Stimulated activated CD4-positive, alpha-beta T cell treated with anti-CD3 and anti-CD28 coated beads, TNF-alpha, amount 100 ng/mL, for 4 hours (primary cell): ENCODE measurements at regions not wholly inside any gene's neighbourhood (a gene's known extent, or its start where the extent isn't known, plus 50 kb on each side); places are given as distances from the start of the nearest gene placed in this dataset.
A peak's percentile ranks its signal among the peaks of the same experiment; 100 is the strongest.

Experiments used
- DNase-seq, 3 experiments: peaks; one replicate each; pipeline ENCODE4 v3.0.0-alpha.2; 2020; ENCODE audit warnings: low read depth in 3 of 3

DNA sequence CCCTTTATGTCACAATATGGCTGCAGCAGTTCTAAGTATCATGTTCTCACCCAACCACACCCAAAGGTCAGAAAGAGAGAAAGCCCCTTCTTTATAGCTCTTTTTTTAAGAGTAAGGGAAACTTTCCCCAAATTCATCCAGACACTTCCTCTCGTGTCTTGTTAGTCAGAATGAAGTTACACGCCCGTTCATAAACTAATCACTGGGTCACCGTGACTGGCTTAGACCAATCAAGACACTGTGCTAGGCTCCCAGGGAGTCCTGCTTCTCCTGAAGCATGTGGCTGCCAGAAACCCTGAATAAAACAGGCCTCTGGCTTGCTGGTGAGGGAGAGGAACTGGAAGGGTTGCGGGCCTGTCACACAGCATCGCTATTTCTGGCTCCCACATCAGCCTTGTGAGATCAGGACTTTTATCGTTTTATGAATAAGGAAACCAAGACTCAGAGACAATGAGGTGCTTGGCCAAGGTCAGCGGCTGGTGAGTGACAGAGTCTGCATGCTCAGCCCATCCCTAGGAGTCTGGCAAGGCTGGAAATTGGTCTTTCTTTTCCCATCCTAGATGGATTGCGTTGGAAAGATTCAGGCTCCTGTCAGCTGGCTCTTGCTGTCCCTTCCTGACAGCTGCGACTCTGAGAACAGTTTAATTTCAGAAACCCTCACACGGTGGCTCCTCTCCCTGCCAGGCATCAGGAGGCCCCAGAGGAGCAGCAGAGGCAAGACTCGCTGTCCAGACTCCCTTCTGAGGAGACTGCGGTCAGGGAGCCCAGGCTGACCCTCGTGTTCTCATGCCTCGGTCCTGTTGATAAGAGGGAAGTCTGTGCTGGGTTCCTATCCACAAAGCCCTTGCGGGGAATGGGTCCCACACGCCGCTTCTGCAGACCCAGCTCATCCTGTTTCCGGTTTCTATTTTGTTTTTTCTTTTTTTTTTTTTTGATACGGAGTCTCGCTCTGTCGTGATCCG lies 104.5 kb upstream of the TAF1B start:
- no peak for DNase-seq

DNA sequence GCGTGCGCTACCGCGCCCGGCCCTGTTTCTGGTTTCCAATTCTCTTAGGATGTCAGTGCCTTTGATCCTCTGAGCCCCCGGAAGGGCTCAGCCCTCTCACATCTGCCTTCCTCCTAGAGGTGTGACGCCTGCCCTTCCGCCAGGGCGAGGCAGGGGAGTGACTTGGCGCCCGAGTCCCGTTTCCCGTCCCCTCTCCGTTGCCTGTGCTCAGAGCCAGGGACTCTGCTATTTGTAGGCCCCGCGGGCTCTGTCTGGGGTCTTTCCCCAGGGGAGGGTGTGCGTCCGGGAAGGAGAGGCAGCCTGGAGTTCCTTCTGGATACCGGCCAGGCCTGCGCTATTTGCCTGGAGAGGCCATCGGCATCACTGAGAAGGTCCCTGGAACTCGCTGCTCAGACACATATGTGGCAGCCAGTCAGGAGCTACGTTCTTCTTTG lies 103.7 kb upstream of the TAF1B start:
- peak; percentile 29 to 33 (median 29) for DNase-seq

DNA sequence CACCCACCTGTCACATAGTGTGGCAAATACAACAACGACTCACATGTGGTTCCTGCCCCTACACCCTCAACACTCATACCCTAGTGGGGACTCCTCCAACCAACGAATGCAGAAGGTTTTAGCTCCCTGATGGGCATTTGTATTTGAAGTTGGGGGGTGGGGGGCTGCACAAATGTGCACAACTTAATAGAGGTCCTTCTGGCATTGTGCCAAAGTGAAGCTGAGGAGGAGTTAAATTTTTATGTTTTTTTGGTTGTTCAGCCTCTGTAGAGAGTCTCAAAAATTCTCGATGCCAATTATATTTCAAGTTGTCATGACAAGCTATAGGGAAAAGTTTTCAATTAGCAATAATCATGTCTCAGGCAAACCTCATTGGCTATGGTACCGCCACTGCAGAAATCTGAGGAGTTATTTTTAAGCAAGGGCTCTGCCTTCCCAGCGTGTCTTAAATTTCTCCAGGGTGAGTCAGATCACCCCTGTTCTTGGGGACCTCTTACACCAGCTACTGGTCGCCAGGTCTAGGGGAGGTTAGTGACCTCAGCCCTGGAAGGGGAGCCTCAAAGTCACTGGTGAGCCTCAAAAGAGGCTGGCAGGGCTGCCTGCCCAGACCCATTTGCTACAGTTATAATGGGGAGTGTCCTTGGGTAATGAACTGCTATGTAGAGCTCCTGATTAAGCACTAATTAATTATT lies 102.7 kb upstream of the TAF1B start:
- no peak for DNase-seq

DNA sequence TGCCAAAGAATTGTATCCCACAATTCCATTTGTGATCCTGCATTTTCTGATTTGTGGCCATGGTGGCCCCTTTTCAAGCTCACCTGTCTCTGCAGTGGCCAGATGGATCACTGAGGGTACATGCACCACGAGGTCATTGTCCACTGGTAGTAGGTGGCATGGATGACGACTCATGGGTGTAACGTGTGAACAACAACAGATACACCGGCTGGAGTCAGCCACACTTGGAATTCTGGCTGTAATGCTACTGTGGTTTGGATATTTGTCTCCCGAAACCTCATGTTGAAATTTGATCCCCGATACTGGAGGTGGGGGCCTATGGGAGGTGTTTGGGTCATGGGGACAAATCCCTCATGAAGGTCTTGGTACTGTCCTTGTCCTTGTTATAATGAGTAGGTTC lies 102.2 kb upstream of the TAF1B start:
- DNase-seq, result no peak

DNA sequence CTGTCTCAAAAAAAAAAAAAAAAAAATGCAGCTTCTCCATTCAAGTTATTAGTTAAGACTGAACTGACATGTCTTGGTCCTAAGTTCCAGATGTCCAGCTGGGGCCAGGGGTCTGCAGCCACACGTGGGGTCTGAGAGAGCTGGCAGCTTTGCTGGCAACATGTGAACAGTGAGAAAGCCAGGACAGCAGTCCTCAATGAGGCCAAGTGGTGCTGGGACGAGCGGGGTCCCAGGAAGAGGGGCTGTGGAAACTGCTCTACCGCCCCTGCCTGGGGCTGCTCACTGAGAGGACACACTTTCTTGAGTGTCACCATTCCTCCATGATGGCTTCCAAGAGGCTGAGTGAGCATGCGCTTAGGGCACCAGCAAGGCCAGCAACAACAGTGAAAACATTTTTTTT lies 100.7 kb upstream of the TAF1B start:
- DNase-seq, result no peak

DNA sequence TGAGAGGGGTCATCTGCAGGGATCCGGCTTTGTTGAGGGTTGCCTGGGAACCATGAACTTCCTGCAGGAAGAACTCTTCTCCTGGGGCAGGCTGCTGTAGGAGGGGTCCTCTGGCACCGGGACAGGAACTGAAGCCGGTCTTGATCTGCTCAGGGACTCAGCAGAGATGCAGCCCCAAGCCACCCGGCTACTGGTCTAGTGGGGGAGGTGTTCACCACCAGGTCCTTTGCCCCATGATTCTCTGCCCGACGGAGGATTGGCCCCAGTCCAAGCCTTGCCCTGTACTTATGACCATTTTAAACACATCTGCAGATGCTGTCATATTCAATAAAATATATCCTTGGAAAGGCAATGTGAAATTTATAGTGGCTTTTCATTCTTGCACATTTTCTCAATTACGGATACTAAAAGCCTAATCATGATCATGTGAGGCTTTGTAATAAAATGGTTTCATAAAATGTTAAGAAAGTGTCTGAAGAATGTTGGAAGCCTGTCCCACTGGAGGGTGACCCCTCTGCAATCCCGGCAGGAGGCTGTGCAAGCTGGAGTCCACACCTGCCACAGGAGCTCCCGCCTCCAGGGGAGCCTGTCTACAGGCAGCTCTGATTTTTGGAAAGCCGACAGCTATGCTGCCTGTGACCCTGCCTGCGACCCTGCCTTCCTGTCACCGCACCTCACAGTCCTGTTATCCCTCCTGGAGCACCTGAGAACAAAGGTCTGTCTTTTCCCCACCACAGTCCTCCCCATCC lies 98.8 kb upstream of the TAF1B start:
- no peak for DNase-seq

DNA sequence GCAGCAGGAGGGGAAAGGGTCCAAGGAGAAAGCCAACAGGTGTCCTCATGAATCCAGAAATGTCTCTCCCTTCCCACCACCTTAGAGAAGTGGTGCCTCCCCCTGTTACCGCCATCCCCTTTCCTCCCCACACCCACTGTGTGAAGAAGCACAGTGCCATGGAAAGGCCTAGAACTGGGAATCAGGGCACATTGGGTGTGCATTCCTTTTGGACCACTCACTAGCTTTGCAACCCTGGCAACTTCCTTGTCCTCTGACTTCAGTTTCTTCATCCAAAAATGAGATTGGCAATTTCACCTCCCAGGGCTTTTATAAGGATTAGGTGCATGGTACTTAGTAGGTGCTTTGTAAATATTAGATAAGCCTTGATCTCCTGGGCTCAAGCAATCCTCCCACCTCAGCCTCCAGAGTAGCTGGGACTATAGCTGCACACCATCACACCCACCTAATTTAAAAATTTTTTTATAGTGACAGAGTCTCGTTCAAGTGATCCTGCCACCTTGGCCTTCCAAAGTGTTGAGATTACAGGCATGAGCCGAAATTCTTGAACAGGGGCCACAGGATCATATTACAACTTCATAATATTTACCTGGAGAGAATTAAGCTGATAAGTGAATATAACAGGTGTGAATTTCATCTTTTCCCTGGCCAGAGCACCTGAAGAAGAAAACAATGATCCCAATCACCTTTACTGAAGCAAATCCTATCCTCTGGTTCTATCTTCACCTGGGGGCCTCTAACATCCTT lies 97.9 kb upstream of the TAF1B start:
- no peak for DNase-seq

DNA sequence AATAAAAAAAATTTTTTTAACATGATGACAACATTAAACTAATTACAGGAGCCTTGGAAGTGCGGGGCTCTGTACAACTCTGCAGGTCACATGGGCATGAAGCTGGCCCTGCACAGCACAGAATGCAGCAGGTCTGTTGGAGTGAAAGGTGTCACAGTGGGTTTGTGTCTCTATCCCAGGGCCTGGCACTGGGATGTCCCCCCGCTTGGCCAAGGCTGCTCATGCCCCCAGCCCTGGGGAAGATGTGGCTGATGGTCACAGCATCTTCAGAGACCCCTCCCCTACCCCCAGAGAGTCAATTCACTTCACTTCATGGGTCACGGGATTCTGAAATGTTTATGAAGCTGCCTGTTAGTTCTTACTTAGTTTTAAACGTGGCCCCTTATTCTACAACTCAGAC lies 95.9 kb upstream of the TAF1B start:
- no peak for DNase-seq

DNA sequence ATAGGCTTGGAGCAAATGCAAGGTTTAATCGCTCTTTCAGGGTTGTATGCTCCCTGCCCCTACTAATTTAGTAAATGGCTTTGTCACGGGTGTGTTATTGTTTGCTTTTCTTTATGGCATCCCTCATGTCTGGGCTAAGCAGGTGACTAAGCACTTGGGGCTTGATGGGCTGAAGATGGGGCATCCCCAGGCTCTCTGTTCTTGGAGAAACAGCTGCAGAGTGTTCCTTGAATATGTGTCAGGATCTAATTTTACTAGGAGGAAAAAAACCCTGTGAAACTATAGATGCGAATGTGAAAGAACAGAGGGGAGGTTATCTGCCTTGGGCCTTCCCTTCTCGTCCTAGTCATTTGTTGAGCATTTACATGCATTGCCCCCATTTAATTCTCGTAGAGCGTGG lies 94.7 kb upstream of the TAF1B start:
- DNase-seq, result no peak

DNA sequence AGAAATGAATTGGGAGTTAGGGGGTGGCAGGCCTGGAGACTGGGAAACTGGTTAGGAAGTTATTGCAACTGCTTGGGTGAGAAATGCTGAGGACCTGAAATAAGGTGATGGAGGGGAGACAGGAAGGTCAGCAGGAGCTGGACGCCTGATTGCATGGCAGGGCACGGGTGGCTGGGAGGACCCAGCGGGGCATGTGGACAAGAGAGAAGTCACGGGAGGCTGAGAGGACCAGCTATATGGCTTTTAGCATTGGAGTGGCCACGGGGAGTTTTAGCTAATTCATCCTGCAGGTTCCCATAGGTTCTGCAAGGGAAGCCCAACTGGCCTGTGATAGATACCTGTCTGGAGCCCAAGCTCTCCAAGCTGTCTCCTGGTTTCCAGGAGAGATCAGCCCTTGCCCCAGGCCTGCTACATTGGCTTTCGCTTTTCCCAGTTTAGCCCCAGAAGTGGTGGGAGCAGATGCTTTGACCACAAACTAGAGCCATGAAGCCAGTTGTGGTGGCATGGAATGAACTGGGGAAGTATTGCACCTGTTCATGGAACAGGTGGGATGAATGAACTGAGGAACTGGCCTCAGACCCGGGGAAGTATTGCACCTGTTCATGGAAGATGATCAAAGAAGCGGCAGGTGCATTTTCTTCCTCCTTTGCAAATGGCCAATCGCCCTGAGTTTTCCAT lies 93.6 kb upstream of the TAF1B start:
- no peak for DNase-seq

DNA sequence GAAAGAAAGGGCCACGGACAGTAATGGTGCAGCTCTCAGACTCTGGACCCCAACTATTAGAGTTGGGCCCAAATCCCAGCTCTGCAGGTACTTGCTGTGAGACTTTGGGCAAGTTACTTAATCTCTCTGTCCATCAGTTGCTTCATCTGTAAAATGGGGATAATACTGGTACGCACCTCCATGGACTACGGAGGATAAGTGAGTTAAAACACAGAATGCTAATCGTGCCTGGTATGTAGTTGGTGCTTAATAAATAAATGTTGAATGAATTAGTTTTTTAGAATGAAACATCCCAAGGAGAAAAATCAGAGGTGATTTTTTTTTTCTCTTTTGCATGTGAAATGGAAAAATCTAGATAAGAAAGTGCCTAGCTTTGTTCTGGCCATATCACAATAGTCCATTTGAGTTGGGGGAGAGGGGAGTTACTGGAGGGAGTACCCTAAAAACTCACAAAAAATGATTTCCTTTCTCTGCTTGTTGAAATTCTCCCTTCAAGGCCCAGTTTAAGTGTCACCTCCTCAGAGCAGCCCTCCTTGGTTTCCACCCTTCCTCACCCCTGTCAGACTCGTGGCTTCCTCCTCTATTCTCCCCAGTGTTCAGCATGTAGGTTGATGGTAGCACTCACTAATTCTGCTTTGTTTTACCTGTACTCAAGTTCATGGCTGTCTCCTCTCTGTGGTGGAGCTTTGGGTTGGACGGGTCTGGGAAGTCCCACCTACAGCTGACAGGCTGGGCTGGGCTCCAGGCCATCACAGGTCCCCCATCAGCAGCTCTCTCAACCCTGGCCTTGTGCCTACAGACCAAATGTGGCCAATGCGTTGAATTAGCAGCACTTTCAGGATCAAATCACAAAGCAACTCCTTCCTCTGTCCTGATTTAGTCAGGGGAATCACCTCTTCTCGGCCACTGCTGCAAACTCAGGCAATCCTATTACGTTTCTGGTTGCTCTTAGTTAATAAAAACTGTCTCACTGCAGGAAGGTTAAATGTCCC lies 92.8 kb upstream of the TAF1B start:
- no peak for DNase-seq

DNA sequence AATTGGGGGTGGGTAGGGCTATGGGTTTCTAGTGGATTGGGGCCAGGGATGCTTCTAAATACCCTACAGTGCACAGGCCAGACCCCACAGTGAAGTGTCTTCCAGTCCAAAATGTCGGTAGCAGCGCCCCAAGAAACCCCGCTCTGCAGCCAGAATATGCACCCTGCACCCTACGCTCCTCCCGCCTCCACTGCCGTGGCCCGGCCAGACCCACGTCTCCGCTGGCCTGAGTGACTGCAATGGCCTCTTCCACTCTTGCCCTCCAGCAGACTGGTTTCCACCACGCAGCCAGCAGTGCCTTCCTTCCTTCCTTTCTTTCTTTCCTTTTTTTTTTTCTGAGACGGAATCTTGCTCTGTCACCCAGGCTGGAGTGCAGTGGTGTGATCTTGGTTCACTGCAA lies 91.4 kb upstream of the TAF1B start:
- DNase-seq, result no peak

DNA sequence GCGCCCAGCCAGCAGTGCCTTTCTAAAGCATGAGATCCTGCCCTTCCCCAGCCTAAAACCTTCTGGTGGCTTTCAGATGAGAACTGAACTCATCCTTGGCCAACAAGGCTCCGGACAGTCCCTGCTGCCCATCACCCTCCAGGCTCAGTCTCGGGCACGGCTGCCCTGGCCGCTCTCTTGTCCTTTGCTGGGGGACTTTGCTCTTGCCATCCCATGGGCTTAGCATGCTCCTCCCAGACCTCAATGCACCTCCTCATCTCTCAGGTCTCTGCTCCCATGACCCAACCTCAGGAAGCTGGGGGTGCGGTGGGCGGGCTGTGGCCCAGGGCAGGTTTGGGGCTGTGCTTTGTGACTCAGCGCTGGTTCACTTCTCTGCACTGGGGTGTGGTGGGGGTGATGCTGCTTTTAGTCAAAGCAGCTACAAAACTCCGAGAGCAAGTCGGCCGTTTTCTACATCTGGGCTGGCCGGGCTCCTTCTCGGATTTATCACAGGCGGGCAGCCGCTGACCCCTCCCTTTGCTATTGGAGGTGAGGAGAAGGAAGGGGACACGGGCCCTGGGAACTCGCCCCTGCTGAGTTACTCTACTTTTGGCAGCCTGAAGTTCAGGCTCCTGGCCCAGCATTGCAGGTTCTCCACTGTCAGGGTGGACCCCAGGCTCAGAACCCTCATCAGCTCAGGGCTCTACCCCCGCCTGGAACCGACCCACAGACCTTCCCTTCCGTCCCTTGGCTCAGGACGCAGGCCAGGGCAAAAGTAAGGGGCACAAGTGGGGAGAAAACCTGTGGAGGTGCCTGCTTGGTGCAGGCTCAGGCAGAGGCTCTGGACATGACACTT lies 90.6 kb upstream of the TAF1B start:
- peak; percentile 75 to 80 (median 78) for DNase-seq

DNA sequence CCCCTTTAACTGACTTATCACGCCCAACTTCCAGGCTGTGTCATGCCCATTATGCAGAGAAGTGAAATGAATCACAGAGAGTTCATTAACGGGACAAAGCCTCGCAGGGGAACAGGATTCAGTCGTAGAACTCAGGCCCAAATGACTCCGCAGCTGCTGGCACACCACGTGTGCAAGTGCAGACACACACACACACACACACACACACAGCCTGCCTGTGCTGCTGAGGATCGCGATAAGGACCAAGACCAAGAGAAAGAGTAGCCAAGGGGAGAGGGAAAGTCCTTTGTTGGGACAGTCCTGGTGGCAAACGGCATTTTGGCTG lies 90.0 kb upstream of the TAF1B start:
- peak in 1 of 3 experiments; percentile 25 for DNase-seq

DNA sequence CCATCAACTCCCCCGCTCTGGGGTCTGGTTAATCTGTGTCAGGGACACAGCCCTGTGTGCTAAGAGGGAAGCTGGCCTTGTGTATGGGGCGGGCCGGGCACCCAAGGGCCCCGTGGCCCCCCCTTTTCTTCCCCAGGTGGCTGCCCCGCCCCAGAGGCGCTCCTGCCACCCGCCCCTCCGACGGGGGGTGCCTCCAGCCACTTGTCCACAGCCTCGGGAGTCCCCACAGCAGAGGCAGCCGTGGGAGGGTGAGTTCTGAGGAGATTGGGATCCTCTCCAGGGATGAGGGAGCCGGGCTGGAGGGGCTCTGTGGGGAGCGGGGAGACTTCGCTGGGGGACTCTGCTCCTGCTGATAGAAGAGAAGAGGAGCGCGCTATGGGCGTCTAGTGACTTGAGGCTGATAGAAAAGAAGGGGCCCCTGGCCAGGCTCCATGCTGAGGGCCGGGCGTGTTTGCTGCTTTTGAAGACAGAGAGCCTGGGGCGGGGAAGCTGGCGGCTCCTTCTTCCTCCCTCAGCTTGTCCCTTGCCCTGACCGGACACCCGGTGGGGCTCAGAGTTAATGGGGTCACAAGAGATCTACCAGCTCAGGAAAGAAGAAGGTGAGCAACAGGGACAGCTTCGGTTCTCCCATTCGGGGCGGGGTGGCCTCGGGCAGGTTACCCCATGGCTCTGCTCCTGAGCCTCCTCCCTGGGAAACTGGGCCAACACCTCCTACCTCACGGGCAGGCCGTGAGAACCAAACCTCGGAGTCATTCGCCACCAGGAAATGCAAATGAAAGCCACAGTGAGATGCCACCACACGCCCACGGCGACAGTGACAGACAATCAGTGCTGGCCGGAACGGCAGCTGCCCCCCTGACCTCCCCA lies 89.4 kb upstream of the TAF1B start:
- DNase-seq, result peak; percentile 35 to 39 (median 37)

DNA sequence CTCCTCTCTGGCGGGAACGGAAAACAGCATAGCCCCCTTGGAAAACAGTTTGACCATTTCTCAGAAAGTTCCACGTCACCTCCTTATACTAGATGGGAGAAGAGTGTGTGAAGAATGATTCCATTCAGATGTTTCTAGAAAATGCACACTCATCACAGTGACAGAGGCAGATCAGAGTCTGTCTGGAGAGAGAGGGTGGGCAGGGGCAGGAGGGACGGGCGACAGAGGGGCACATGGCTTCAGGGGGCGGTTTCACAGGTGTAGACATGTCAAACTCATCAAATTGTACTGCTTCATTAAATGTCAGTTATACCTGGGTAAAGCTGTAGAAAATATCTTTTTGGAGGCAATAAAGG lies 88.8 kb upstream of the TAF1B start:
- no peak for DNase-seq

DNA sequence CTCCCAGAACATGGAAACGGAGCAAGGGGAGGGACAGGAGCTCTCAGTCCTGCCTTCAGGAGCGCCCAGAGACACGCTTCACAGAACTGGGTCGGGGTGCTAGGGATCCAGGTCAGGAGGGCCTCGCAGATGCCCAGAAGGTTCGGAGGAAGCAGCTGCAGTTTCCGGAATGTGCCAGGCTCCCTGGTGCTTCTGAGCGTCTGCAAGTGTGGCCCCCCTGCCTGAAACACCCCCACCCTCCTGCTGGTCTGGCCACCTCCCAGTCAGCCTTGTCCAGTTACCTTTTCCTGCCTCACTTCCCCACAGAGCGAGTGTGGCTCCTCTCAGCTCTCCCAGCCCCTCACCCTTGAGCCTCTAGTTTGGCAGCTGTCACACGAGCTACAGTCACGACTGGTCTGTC lies 88.3 kb upstream of the TAF1B start:
- no peak for DNase-seq

DNA sequence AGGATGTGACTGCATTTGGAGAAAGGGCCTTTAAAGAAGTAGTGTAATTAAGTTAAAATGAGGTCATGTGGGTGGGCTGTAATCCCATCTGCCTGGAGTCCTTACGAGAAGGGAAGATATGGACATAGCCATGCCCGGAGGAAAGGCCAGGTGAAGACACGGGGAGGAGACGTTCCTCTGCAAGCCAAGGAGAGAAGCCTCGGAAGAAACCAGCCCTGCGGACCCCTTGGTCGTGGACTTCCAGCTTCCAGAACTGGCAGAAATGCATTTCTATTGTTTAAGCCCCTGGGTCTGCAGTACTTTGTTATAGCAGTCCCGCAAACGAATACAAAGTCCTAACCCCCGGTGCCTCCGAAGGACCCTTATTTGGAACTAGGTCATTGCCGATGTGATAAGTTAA lies 87.6 kb upstream of the TAF1B start:
- DNase-seq, result no peak
